B cell (primary cell): ENCODE measurements at regions not wholly inside any gene's neighbourhood (a gene's known extent, or its start where the extent isn't known, plus 50 kb on each side); places are given as distances from the start of the nearest gene placed in this dataset.

Source experiments
- CTCF ChIP-seq: fragments of 200-600 bp; IDR thresholded peaks from one replicate; pipeline ENCODE4 v1.8.0; 2022; ENCODE audit warnings: antibody characterized with exemption, mild to moderate bottlenecking
- EZH2 ChIP-seq: IDR thresholded peaks from 2 replicates; pipeline ENCODE4 v1.6.1; 2012; ENCODE audit warnings: borderline replicate concordance, low read depth, mild to moderate bottlenecking, moderate library complexity, low read length; ENCODE audit not compliant: insufficient read depth, poor library complexity, severe bottlenecking

DNA sequence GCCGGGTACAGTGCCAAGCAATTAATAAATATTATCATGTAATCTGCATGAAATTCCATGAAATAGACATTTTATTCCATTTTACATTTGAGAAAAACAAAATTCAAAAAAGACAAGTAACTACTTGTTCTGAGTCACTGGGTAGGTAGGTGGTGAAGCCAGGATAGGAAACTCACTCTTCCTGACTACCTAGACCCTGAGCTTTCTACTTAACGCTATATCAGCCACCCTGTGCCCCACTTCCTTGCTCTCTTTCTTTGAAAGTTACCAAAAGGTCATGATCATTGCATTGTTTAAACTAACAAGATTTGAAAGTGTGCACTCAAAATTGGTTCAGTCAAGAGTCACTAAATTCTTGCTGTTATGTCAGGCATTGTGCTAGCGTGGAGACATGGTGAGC lies 235.7 kb downstream of the CD83 start:
- TF ChIP-seq EZH2 (no peak), CTCF (no peak)
